HEK293T (cell line): ENCODE measurements at regions not wholly inside any gene's neighbourhood (a gene's known extent, or its start where the extent isn't known, plus 50 kb on each side); places are given as distances from the start of the nearest gene placed in this dataset.

Source experiments
- CTCF ChIA-PET: fragments of 350-600 bp; formaldehyde crosslinking; extraction: SDS; loops from one replicate; lab custom pipeline; 2021; ENCODE audit warnings: antibody characterized with exemption, inconsistent platforms; lab: Yijun Ruan, JAX
- POLR2A ChIA-PET: fragments of 350-600 bp; formaldehyde crosslinking; extraction: SDS; loops from one replicate; lab custom pipeline; 2020; ENCODE audit warnings: antibody characterized with exemption, inconsistent platforms; lab: Yijun Ruan, JAX
- DNase-seq: peaks from one replicate; pipeline ENCODE4 v3.0.0; 2012; ENCODE audit warnings: mixed read lengths; ENCODE audit errors: extremely low spot score
- ARNT ChIP-seq: fragments of 450-650 bp; IDR thresholded peaks from 2 replicates; pipeline ENCODE4 v1.6.1; 2017; ENCODE audit warnings: mild to moderate bottlenecking
- BHLHE40 ChIP-seq: fragments of 450-650 bp; IDR thresholded peaks from 2 replicates; pipeline ENCODE4 v1.6.1; 2016; ENCODE audit warnings: mild to moderate bottlenecking, moderate library complexity, borderline replicate concordance
- CTBP1 ChIP-seq: fragments of 450-650 bp; IDR thresholded peaks from 2 replicates; pipeline ENCODE4 v1.6.1; 2016; ENCODE audit warnings: borderline replicate concordance
- ELF4 ChIP-seq: fragments of 450-650 bp; IDR thresholded peaks from 2 replicates; pipeline ENCODE4 v1.6.1; 2017; ENCODE audit warnings: antibody characterized with exemption
- FOXA1 ChIP-seq: fragments of 450-650 bp; IDR thresholded peaks from 2 replicates; pipeline ENCODE4 v1.6.1; 2016; ENCODE audit warnings: mild to moderate bottlenecking
- FOXK2 ChIP-seq: fragments of 450-650 bp; IDR thresholded peaks from 2 replicates; pipeline ENCODE4 v1.6.1; 2016; ENCODE audit warnings: mild to moderate bottlenecking
- FOXM1 ChIP-seq: fragments of 450-650 bp; IDR thresholded peaks from 2 replicates; pipeline ENCODE4 v1.6.1; 2017; ENCODE audit warnings: mild to moderate bottlenecking, borderline replicate concordance
- HDGF ChIP-seq: fragments of 450-650 bp; IDR thresholded peaks from 2 replicates; pipeline ENCODE4 v1.6.1; 2017; ENCODE audit warnings: antibody characterized with exemption, borderline replicate concordance
- L3MBTL2 ChIP-seq: fragments of 450-650 bp; conservative IDR thresholded peaks from 2 replicates; pipeline ENCODE4 v1.6.1; 2016; ENCODE audit warnings: mild to moderate bottlenecking
- LEF1 ChIP-seq: fragments of 450-650 bp; IDR thresholded peaks from 2 replicates; pipeline ENCODE4 v1.6.1; 2017; ENCODE audit warnings: mild to moderate bottlenecking, borderline replicate concordance
- NFRKB ChIP-seq: fragments of 450-650 bp; IDR thresholded peaks from 2 replicates; pipeline ENCODE4 v1.6.1; 2016; ENCODE audit warnings: mild to moderate bottlenecking, moderate library complexity
- PKNOX1 ChIP-seq: fragments of 450-650 bp; IDR thresholded peaks from 2 replicates; pipeline ENCODE4 v1.6.1; 2016
- SP1 ChIP-seq: fragments of 450-650 bp; IDR thresholded peaks from 2 replicates; pipeline ENCODE4 v1.6.1; 2017
- SUZ12 ChIP-seq: fragments of 450-650 bp; IDR thresholded peaks from 2 replicates; pipeline ENCODE4 v1.6.1; 2016; ENCODE audit warnings: mild to moderate bottlenecking
- TARDBP ChIP-seq: fragments of 450-650 bp; IDR thresholded peaks from 2 replicates; pipeline ENCODE4 v1.6.1; 2016
- ZNF384 ChIP-seq: fragments of 450-650 bp; IDR thresholded peaks from 2 replicates; pipeline ENCODE4 v1.6.1; 2016

- CTCF ChIA-PET = no interaction called here
- POLR2A ChIA-PET = no interaction called here
- DNase-seq = no peak
Measured at GRCh38 chr13:90300015-90300414, 1047.5 kb upstream of the MIR17HG start.

GRCh38 chr13:90302107-90302506, 1045.4 kb upstream of the MIR17HG start:
- ChIA-PET POLR2A (no interaction called here), CTCF (no interaction called here)
- TF ChIP-seq L3MBTL2 (no peak), ELF4 (no peak), NFRKB (no peak), FOXK2 (no peak), FOXA1 (no peak), ZNF384 (no peak), FOXM1 (no peak), HDGF (no peak), CTBP1 (no peak), SP1 (no peak)
- DNase-seq = no peak

More at GRCh38 chr13:90300015-90300414, 1047.5 kb upstream of the MIR17HG start:
- no peak for TF ChIP-seq SUZ12
- TF ChIP-seq BHLHE40 = no peak
- no peak for TF ChIP-seq LEF1
- no peak for TF ChIP-seq L3MBTL2
- no peak for TF ChIP-seq FOXM1
- TF ChIP-seq ELF4 = no peak
- no peak for TF ChIP-seq ZNF384
- no peak for TF ChIP-seq NFRKB
- TF ChIP-seq ARNT = no peak

GRCh38 chr13:90305796-90306195, 1041.7 kb upstream of the MIR17HG start:
- ChIA-PET CTCF (no interaction called here), POLR2A (no interaction called here)
- TF ChIP-seq CTBP1 = no peak
- TF ChIP-seq ZNF384 = no peak
- TF ChIP-seq ELF4 = no peak
- no peak for TF ChIP-seq PKNOX1
- TF ChIP-seq FOXA1 = no peak
- TF ChIP-seq FOXK2 = no peak
- no peak for TF ChIP-seq NFRKB
- no peak for TF ChIP-seq SP1
- TF ChIP-seq SUZ12 = no peak
- TF ChIP-seq L3MBTL2 = no peak
- TF ChIP-seq TARDBP = no peak
- no peak for TF ChIP-seq LEF1
- no peak for TF ChIP-seq HDGF
- no peak for TF ChIP-seq BHLHE40
- no peak for TF ChIP-seq ARNT
- no peak for TF ChIP-seq FOXM1
- DNase-seq = no peak

- no peak for DNase-seq
- TF ChIP-seq L3MBTL2 = no peak
- TF ChIP-seq TARDBP = no peak
- TF ChIP-seq BHLHE40 = no peak
- no peak for TF ChIP-seq ELF4
- no peak for TF ChIP-seq CTBP1
- no peak for TF ChIP-seq FOXM1
- no peak for TF ChIP-seq PKNOX1
- TF ChIP-seq HDGF = no peak
- no peak for TF ChIP-seq ZNF384
- no peak for TF ChIP-seq SUZ12
- TF ChIP-seq SP1 = no peak
- TF ChIP-seq ARNT = no peak
- no peak for TF ChIP-seq LEF1
- TF ChIP-seq FOXK2 = no peak
- TF ChIP-seq FOXA1 = no peak
- TF ChIP-seq NFRKB = no peak
- POLR2A ChIA-PET = no interaction called here
- CTCF ChIA-PET = no interaction called here
Measured at GRCh38 chr13:90307136-90307535, 1040.4 kb upstream of the MIR17HG start.

- TF ChIP-seq L3MBTL2 (no peak), ELF4 (no peak), TARDBP (no peak), SUZ12 (no peak), FOXK2 (no peak), FOXA1 (no peak), LEF1 (no peak), BHLHE40 (no peak), SP1 (no peak), ZNF384 (no peak), CTBP1 (no peak)
- ChIA-PET CTCF (no interaction called here), POLR2A (no interaction called here)
- no peak for DNase-seq
Measured at GRCh38 chr13:90308249-90308648, 1039.2 kb upstream of the MIR17HG start.

- DNase-seq = no peak
- ChIA-PET CTCF (no interaction called here), POLR2A (no interaction called here)
- TF ChIP-seq ELF4 (no peak), FOXK2 (no peak), SP1 (no peak), BHLHE40 (no peak), PKNOX1 (no peak), NFRKB (no peak), FOXA1 (no peak), SUZ12 (no peak), ARNT (no peak), LEF1 (no peak), FOXM1 (no peak), L3MBTL2 (no peak), HDGF (no peak), TARDBP (no peak), ZNF384 (no peak), CTBP1 (no peak)
Measured at GRCh38 chr13:90311929-90312328, 1035.6 kb upstream of the MIR17HG start.
